Liver (tissue), 8 donors: ENCODE measurements at regions not wholly inside any gene's neighbourhood (a gene's known extent, or its start where the extent isn't known, plus 50 kb on each side); places are given as distances from the start of the nearest gene placed in this dataset.

Experiments
- DNase-seq: peaks from one replicate; pipeline ENCODE4 v3.0.0-alpha.2; 2017; ENCODE audit warnings: low spot score
- H3K27ac ChIP-seq, 2 donors: one replicate each; pipeline ENCODE4 v1.7.0; 2013; ENCODE audit warnings: inconsistent platforms in 2 of 2, low read length in 2 of 2, control low read depth in 1 of 2, low read depth in 1 of 2, mild to moderate bottlenecking in 1 of 2
- H3K27me3 ChIP-seq, 4 donors: one replicate each; pipeline versions ENCODE4 v1.6.1 to v1.7.0; 2013; ENCODE audit warnings: low read length in 3 of 4, inconsistent platforms in 1 of 4, mild to moderate bottlenecking in 1 of 4, moderate library complexity in 1 of 4; ENCODE audit not compliant: control insufficient read depth in 4 of 4, insufficient read depth in 4 of 4
- H3K36me3 ChIP-seq, 4 donors: one replicate each; pipeline versions ENCODE4 v1.6.1 to v1.7.0; 2013; ENCODE audit warnings: low read length in 3 of 4, mild to moderate bottlenecking in 3 of 4, low read depth in 1 of 4, moderate library complexity in 1 of 4; ENCODE audit not compliant: control insufficient read depth in 4 of 4, insufficient read depth in 3 of 4
- H3K4me1 ChIP-seq, 4 donors: one replicate each; pipeline versions ENCODE4 v1.6.1 to v1.7.0; 2013; ENCODE audit warnings: low read length in 3 of 4, mild to moderate bottlenecking in 3 of 4, moderate library complexity in 1 of 4; ENCODE audit not compliant: control insufficient read depth in 4 of 4, insufficient read depth in 4 of 4
- H3K4me3 ChIP-seq, 3 donors: one replicate each; pipeline versions ENCODE4 v1.6.1 to v1.7.0; 2013; ENCODE audit warnings: low read length in 3 of 3, control low read depth in 1 of 3, low read depth in 1 of 3, mild to moderate bottlenecking in 1 of 3
- H3K9ac ChIP-seq, 2 donors: one replicate each; pipeline ENCODE4 v1.7.0; 2013; ENCODE audit warnings: low read length in 2 of 2, mild to moderate bottlenecking in 2 of 2, moderate library complexity in 2 of 2, control low read depth in 1 of 2, low read depth in 1 of 2
- H3K9me3 ChIP-seq, 4 donors: one replicate each; pipeline versions ENCODE4 v1.6.1 to v1.7.0; 2013; ENCODE audit warnings: low read length in 3 of 4; ENCODE audit not compliant: control insufficient read depth in 4 of 4
- ATF3 ChIP-seq: IDR thresholded peaks from 2 replicates; pipeline ENCODE4 v1.6.1; 2016; ENCODE audit warnings: antibody characterized with exemption
- CTCF ChIP-seq: fragments of 150-350 bp; IDR thresholded peaks from 2 replicates; pipeline ENCODE4 v1.5.1; 2017; ENCODE audit warnings: improper control_type of control experiment, low read depth, low read length; ENCODE audit not compliant: missing input control
- EGR1 ChIP-seq, 2 donors: IDR thresholded peaks; 2 replicates each; pipeline ENCODE4 v1.6.1; 2016 to 2018; ENCODE audit warnings: antibody characterized with exemption in 2 of 2, low read depth in 2 of 2
- FOXA1 ChIP-seq: IDR thresholded peaks from 2 replicates; pipeline ENCODE4 v1.6.1; 2016; ENCODE audit warnings: antibody characterized with exemption
- FOXA2 ChIP-seq: IDR thresholded peaks from 2 replicates; pipeline ENCODE4 v1.6.1; 2016; ENCODE audit warnings: antibody characterized with exemption
- GABPA ChIP-seq, 2 donors: IDR thresholded peaks in 1 of 2; conservative IDR thresholded peaks in 1 of 2; 2 replicates each; pipeline ENCODE4 v1.6.1; 2016; ENCODE audit warnings: antibody characterized with exemption in 2 of 2, mild to moderate bottlenecking in 1 of 2, moderate library complexity in 1 of 2
- HNF4A ChIP-seq, 2 donors: conservative IDR thresholded peaks; 2 replicates each; pipeline ENCODE4 v1.6.1; 2016; ENCODE audit warnings: antibody characterized with exemption in 2 of 2, mild to moderate bottlenecking in 2 of 2
- HNF4G ChIP-seq: IDR thresholded peaks from 2 replicates; pipeline ENCODE4 v1.6.1; 2016; ENCODE audit warnings: antibody characterized with exemption
- JUND ChIP-seq, 2 donors: IDR thresholded peaks; 2 replicates each; pipeline ENCODE4 v1.6.1; 2016; ENCODE audit warnings: antibody characterized with exemption in 2 of 2
- MAX ChIP-seq: IDR thresholded peaks from 2 replicates; pipeline ENCODE4 v1.6.1; 2016; ENCODE audit warnings: antibody characterized with exemption
- NR2F2 ChIP-seq: IDR thresholded peaks from 2 replicates; pipeline ENCODE4 v1.6.1; 2016; ENCODE audit warnings: antibody characterized with exemption
- RAD21 ChIP-seq, 2 donors: IDR thresholded peaks; 2 replicates each; pipeline ENCODE4 v1.6.1; 2016; ENCODE audit warnings: antibody characterized with exemption in 2 of 2, mild to moderate bottlenecking in 2 of 2
- REST ChIP-seq: IDR thresholded peaks from 2 replicates; pipeline ENCODE4 v1.6.1; 2016; ENCODE audit warnings: antibody characterized with exemption, mild to moderate bottlenecking
- RXRA ChIP-seq, 2 donors: IDR thresholded peaks; 2 replicates each; pipeline ENCODE4 v1.6.1; 2017 to 2018; ENCODE audit warnings: antibody characterized with exemption in 2 of 2, mild to moderate bottlenecking in 1 of 2
- SP1 ChIP-seq: IDR thresholded peaks from 2 replicates; pipeline ENCODE4 v1.6.1; 2018; ENCODE audit warnings: antibody characterized with exemption, mild to moderate bottlenecking
- TAF1 ChIP-seq: conservative IDR thresholded peaks from 2 replicates; pipeline ENCODE4 v1.6.1; 2016; ENCODE audit warnings: antibody characterized with exemption, mild to moderate bottlenecking
- YY1 ChIP-seq: IDR thresholded peaks from 2 replicates; pipeline ENCODE4 v1.6.1; 2016; ENCODE audit warnings: antibody characterized with exemption, mild to moderate bottlenecking
- ZBTB33 ChIP-seq: IDR thresholded peaks from 2 replicates; pipeline ENCODE4 v1.6.1; 2016; ENCODE audit warnings: antibody characterized with exemption
- WGBS: extraction: QIAGEN DNeasy Blood & Tissue Kit; methylation state at CpG from one replicate; pipeline ENCODE4 v1.1.7; 2013; 5-methylcytosine and 5-hydroxymethylcytosine counted together
- donor health status: healthy.
- donor health status: healthy.
- donor health status: healthy.
- donor health status: healthy.
- donor health status: healthy.

GRCh38 chr17:12463102-12463501, 202.6 kb upstream of the MYOCD start:
- Histone ChIP-seq H3K9ac (no peak overlapping the region), H3K9me3 (no peaks in the 10 kb centered on the region), H3K27ac (no peak overlapping the region), H3K4me1 (no peaks in the 10 kb centered on the region), H3K27me3 (no peaks in the 10 kb centered on the region), H3K36me3 (no peaks in the 10 kb centered on the region), H3K4me3 (no peak overlapping the region)
- WGBS: 55% methylated on average over 2 of the region's 2 CpGs
- no peak for DNase-seq
- TF ChIP-seq RXRA (IDR thresholded peaks at IDR 0.05) (no peak), JUND (IDR thresholded peaks at IDR 0.05) (no peak), ZBTB33 (no peak), NR2F2 (no peak), FOXA2 (no peak), HNF4G (no peak), EGR1 (IDR thresholded peaks at IDR 0.05; ENCODE audit: low read depth in 2 of 2) (no peak), ATF3 (no peak), SP1 (no peak), TAF1 (no peak), CTCF (no peak), MAX (no peak), FOXA1 (no peak), YY1 (no peak), GABPA (IDR thresholded peaks at IDR 0.05 in 1 of 2, conservative IDR thresholded peaks at IDR 0.05 in 1 of 2) (no peak), REST (no peak), HNF4A (conservative IDR thresholded peaks at IDR 0.05) (no peak), RAD21 (IDR thresholded peaks at IDR 0.05) (no peak)
